Duodenal mucosa (tissue), 2 donors: ENCODE measurements at regions not wholly inside any gene's neighbourhood (a gene's known extent, or its start where the extent isn't known, plus 50 kb on each side); places are given as distances from the start of the nearest gene placed in this dataset.

Source experiments
- H3K27ac ChIP-seq: one replicate; pipeline ENCODE4 v1.7.0; 2013; ENCODE audit warnings: low read depth, low read length
- H3K27me3 ChIP-seq, 2 donors: one replicate each; pipeline ENCODE4 v1.7.0; 2013; ENCODE audit warnings: low read length in 2 of 2, control low read depth in 1 of 2; ENCODE audit not compliant: insufficient read depth in 2 of 2, control insufficient read depth in 1 of 2
- H3K36me3 ChIP-seq, 2 donors: one replicate each; pipeline ENCODE4 v1.7.0; 2013; ENCODE audit warnings: low read length in 2 of 2, control low read depth in 1 of 2; ENCODE audit not compliant: insufficient read depth in 2 of 2, control insufficient read depth in 1 of 2
- H3K4me1 ChIP-seq, 2 donors: one replicate each; pipeline ENCODE4 v1.7.0; 2013; ENCODE audit warnings: low read length in 2 of 2, control low read depth in 1 of 2; ENCODE audit not compliant: insufficient read depth in 2 of 2, control insufficient read depth in 1 of 2
- H3K4me3 ChIP-seq, 2 donors: one replicate each; pipeline ENCODE4 v1.7.0; 2013; ENCODE audit warnings: low read length in 2 of 2, low read depth in 1 of 2
- H3K9ac ChIP-seq, 2 donors: one replicate each; pipeline ENCODE4 v1.7.0; 2013; ENCODE audit warnings: low read length in 2 of 2, low read depth in 1 of 2
- H3K9me3 ChIP-seq, 2 donors: one replicate each; pipeline ENCODE4 v1.7.0; 2013; ENCODE audit warnings: low read length in 2 of 2, control low read depth in 1 of 2; ENCODE audit not compliant: control insufficient read depth in 1 of 2

- Histone ChIP-seq H3K4me3 (no peak overlapping the region), H3K4me1 (no peaks in the 10 kb centered on the region), H3K9me3 (no peaks in the 10 kb centered on the region), H3K9ac (no peak overlapping the region), H3K27ac (no peak overlapping the region), H3K36me3 (no peaks in the 10 kb centered on the region), H3K27me3 (no peaks in the 10 kb centered on the region)
Measured at GRCh38 chr20:60064554-60065196, 106.5 kb downstream of the CDH26 start.

- no peaks in the 10 kb centered on the region for H3K36me3 ChIP-seq
- no peak overlapping the region for H3K9ac ChIP-seq
- H3K9me3 ChIP-seq, result no peaks in the 10 kb centered on the region
- H3K4me1 ChIP-seq, result no peaks in the 10 kb centered on the region
- no peak overlapping the region for H3K27ac ChIP-seq
- no peaks in the 10 kb centered on the region for H3K27me3 ChIP-seq
- no peak overlapping the region for H3K4me3 ChIP-seq
Measured at GRCh38 chr20:60065741-60066437, 107.7 kb downstream of the CDH26 start.

GRCh38 chr20:60066438-60066823 lies 108.2 kb downstream of the CDH26 start:
- Histone ChIP-seq H3K4me3 (no peak overlapping the region), H3K9me3 (no peaks in the 10 kb centered on the region), H3K27me3 (no peaks in the 10 kb centered on the region), H3K27ac (no peak overlapping the region), H3K9ac (no peak overlapping the region), H3K4me1 (no peaks in the 10 kb centered on the region), H3K36me3 (no peaks in the 10 kb centered on the region)

- H3K36me3 ChIP-seq, result no peaks in the 10 kb centered on the region
- H3K4me1 ChIP-seq, result no peaks in the 10 kb centered on the region
- no peak overlapping the region for H3K4me3 ChIP-seq
- H3K9me3 ChIP-seq, result no peaks in the 10 kb centered on the region
- no peak overlapping the region for H3K27ac ChIP-seq
- no peaks in the 10 kb centered on the region for H3K27me3 ChIP-seq
- H3K9ac ChIP-seq, result no peak overlapping the region
Measured at GRCh38 chr20:60068509-60068908, 110.3 kb downstream of the CDH26 start.

GRCh38 chr20:60069656-60070055 lies 111.4 kb downstream of the CDH26 start:
- no peaks in the 10 kb centered on the region for H3K9me3 ChIP-seq
- no peak overlapping the region for H3K9ac ChIP-seq
- no peaks in the 10 kb centered on the region for H3K4me1 ChIP-seq
- H3K4me3 ChIP-seq, result no peak overlapping the region
- H3K36me3 ChIP-seq, result no peaks in the 10 kb centered on the region
- H3K27me3 ChIP-seq, result no peaks in the 10 kb centered on the region
- H3K27ac ChIP-seq, result no peak overlapping the region

- Histone ChIP-seq H3K9me3 (no peaks in the 10 kb centered on the region), H3K27me3 (no peaks in the 10 kb centered on the region), H3K9ac (no peak overlapping the region), H3K27ac (no peak overlapping the region), H3K4me3 (no peak overlapping the region), H3K36me3 (no peaks in the 10 kb centered on the region), H3K4me1 (no peaks in the 10 kb centered on the region)
Measured at GRCh38 chr20:60070791-60071190, 112.6 kb downstream of the CDH26 start.

- Histone ChIP-seq H3K36me3 (no peaks in the 10 kb centered on the region), H3K27ac (no peak overlapping the region), H3K9ac (no peak overlapping the region), H3K9me3 (no peaks in the 10 kb centered on the region), H3K4me1 (no peaks in the 10 kb centered on the region), H3K27me3 (no peaks in the 10 kb centered on the region), H3K4me3 (no peak overlapping the region)
Measured at GRCh38 chr20:60071965-60072364, 113.7 kb downstream of the CDH26 start.

GRCh38 chr20:60073086-60073485 lies 114.9 kb downstream of the CDH26 start:
- H3K36me3 ChIP-seq, result no peaks in the 10 kb centered on the region
- H3K27me3 ChIP-seq, result no peaks in the 10 kb centered on the region

GRCh38 chr20:60073504-60073903 lies 115.3 kb downstream of the CDH26 start:
- H3K9ac ChIP-seq, result no peak overlapping the region
- H3K27me3 ChIP-seq, result no peaks in the 10 kb centered on the region
- H3K27ac ChIP-seq, result no peak overlapping the region
- H3K4me3 ChIP-seq, result no peak overlapping the region
- no peaks in the 10 kb centered on the region for H3K9me3 ChIP-seq
- H3K36me3 ChIP-seq, result no peaks in the 10 kb centered on the region
- H3K4me1 ChIP-seq, result no peaks in the 10 kb centered on the region

More at GRCh38 chr20:60073086-60073485, 114.9 kb downstream of the CDH26 start:
- Histone ChIP-seq H3K9ac (no peak overlapping the region), H3K4me3 (no peak overlapping the region), H3K4me1 (no peaks in the 10 kb centered on the region), H3K27ac (no peak overlapping the region), H3K9me3 (no peaks in the 10 kb centered on the region)

GRCh38 chr20:60074276-60074675 lies 116.1 kb downstream of the CDH26 start:
- Histone ChIP-seq H3K9me3 (no peaks in the 10 kb centered on the region), H3K4me1 (no peaks in the 10 kb centered on the region), H3K4me3 (no peak overlapping the region), H3K9ac (no peak overlapping the region), H3K27ac (no peak overlapping the region), H3K27me3 (no peaks in the 10 kb centered on the region), H3K36me3 (no peaks in the 10 kb centered on the region)
